Osteoblast (primary cell): ENCODE measurements at regions not wholly inside any gene's neighbourhood (a gene's known extent, or its start where the extent isn't known, plus 50 kb on each side); places are given as distances from the start of the nearest gene placed in this dataset.
A peak's percentile ranks its signal among the peaks of the same experiment; 100 is the strongest.

Experiments
- DNase-seq: peaks from one replicate; pipeline ENCODE4 v3.0.0; 2011; ENCODE audit warnings: low spot score, mixed read lengths; ENCODE audit not compliant: insufficient read length; ENCODE audit errors: missing footprints
- H2AFZ ChIP-seq: 2 replicates; pipeline ENCODE4 v1.6.0; 2011; ENCODE audit warnings: mild to moderate bottlenecking, low read length
- H3K27ac ChIP-seq: 2 replicates; pipeline ENCODE4 v1.5.1; 2011; ENCODE audit warnings: mild to moderate bottlenecking, low read depth, low read length, moderate library complexity
- H3K27me3 ChIP-seq: 2 replicates; pipeline ENCODE4 v1.6.0; 2012; ENCODE audit warnings: mild to moderate bottlenecking, control low read depth, inconsistent platforms, low read length, moderate library complexity; ENCODE audit not compliant: insufficient read depth
- H3K36me3 ChIP-seq: 2 replicates; pipeline ENCODE4 v1.5.1; 2011; ENCODE audit warnings: mild to moderate bottlenecking, low read length, control low read depth, moderate library complexity; ENCODE audit not compliant: insufficient read depth
- H3K4me1 ChIP-seq: 2 replicates; pipeline ENCODE4 v1.5.1; 2011; ENCODE audit warnings: mild to moderate bottlenecking, low read length, control low read depth, moderate library complexity; ENCODE audit not compliant: insufficient read depth
- H3K4me2 ChIP-seq: 2 replicates; pipeline ENCODE4 v1.6.0; 2011; ENCODE audit warnings: mild to moderate bottlenecking, low read length; ENCODE audit not compliant: insufficient read depth
- H3K4me3 ChIP-seq: fragments of 200-600 bp; sonication (generic); 3 replicates; pipeline ENCODE4 v1.5.1; 2012; ENCODE audit warnings: mild to moderate bottlenecking, low read length, inconsistent platforms; ENCODE audit not compliant: insufficient read depth
- H3K79me2 ChIP-seq: 2 replicates; pipeline ENCODE4 v1.6.0; 2012; ENCODE audit warnings: mild to moderate bottlenecking, low read length, control low read depth, inconsistent platforms; ENCODE audit not compliant: insufficient read depth
- H3K9me3 ChIP-seq: 2 replicates; pipeline ENCODE4 v1.5.1; 2011; ENCODE audit warnings: low read depth, low read length, control low read depth
- H4K20me1 ChIP-seq: 2 replicates; pipeline ENCODE4 v1.6.0; 2012; ENCODE audit warnings: mild to moderate bottlenecking, low read length, control low read depth; ENCODE audit not compliant: insufficient read depth
- CTCF ChIP-seq: IDR thresholded peaks from 2 replicates; pipeline ENCODE4 v1.5.1; 2011; ENCODE audit warnings: mild to moderate bottlenecking, low read depth, low read length, moderate library complexity; ENCODE audit errors: extremely low read depth

- Histone ChIP-seq H3K27me3 (no peaks in the 10 kb centered on the region), H3K79me2 (no peaks in the 10 kb centered on the region), H3K36me3 (no peaks in the 10 kb centered on the region), H3K4me1 (peaks cover 15% of the 10 kb centered on the region), H3K27ac (no peak overlapping the region), H4K20me1 (no peaks in the 10 kb centered on the region), H2AFZ (no peak overlapping the region), H3K9me3 (no peaks in the 10 kb centered on the region), H3K4me3 (no peak overlapping the region), H3K4me2 (no peak overlapping the region)
- no peak for TF ChIP-seq CTCF
- no peak for DNase-seq
Observed at GRCh38 chr3:148100476-148100875, 597.2 kb upstream of the AGTR1 start.

- Histone ChIP-seq H3K9me3 (no peaks in the 10 kb centered on the region), H3K27ac (no peak overlapping the region), H3K79me2 (no peaks in the 10 kb centered on the region), H3K27me3 (no peaks in the 10 kb centered on the region), H2AFZ (no peak overlapping the region), H3K4me1 (peaks cover 20% of the 10 kb centered on the region), H3K36me3 (no peaks in the 10 kb centered on the region), H3K4me2 (no peak overlapping the region), H4K20me1 (no peaks in the 10 kb centered on the region), H3K4me3 (no peak overlapping the region)
- DNase-seq = peak; percentile 47
- TF ChIP-seq CTCF = no peak
Observed at GRCh38 chr3:148101061-148101460, 596.6 kb upstream of the AGTR1 start.

DNA sequence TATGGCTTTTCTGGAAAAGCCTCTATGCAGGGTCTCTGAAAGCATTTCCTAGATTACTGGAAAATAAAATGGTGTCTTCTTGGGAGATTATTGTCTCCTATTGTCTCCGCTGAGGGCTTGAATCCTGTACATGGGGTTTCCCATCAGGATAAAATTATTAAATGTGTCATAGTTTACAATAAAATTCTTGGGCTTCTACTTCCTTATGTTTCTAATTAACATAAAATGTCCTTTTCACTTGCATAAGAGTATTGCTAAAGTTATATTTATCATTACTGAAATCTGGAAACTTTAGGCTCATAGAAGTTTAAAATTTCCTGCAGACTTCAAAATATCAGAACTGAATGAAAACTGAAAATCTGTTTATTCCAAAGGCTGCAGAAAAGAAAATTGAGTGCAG, 595.5 kb upstream of the AGTR1 start:
- Histone ChIP-seq H4K20me1 (no peaks in the 10 kb centered on the region), H3K79me2 (no peaks in the 10 kb centered on the region), H3K9me3 (no peaks in the 10 kb centered on the region), H2AFZ (no peak overlapping the region), H3K36me3 (no peaks in the 10 kb centered on the region), H3K27ac (no peak overlapping the region), H3K4me1 (peaks cover 25% of the 10 kb centered on the region), H3K4me3 (no peak overlapping the region), H3K27me3 (no peaks in the 10 kb centered on the region), H3K4me2 (no peak overlapping the region)
- no peak for TF ChIP-seq CTCF
- DNase-seq = no peak

DNA sequence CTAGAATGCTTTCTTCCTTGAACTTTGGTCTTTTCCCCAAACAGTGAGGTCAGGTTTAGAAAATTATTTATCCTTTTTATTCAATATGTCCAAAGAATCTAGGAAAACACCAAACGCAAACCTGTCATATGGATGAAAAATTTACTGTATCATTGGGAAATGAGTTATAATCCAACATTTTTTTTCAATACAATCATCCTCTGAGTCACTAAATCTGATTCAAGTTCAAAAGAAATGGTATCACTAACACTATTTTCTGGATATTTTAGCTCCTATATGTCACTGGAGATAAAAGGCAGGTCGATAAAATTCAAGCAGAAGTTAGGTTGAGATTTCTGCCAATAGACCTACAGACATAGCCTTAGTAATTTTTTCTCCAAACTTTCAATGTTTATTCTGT, 591.6 kb upstream of the AGTR1 start:
- Histone ChIP-seq H2AFZ (no peak overlapping the region), H4K20me1 (no peaks in the 10 kb centered on the region), H3K79me2 (no peaks in the 10 kb centered on the region), H3K9me3 (no peaks in the 10 kb centered on the region), H3K36me3 (no peaks in the 10 kb centered on the region), H3K27me3 (no peaks in the 10 kb centered on the region), H3K27ac (no peak overlapping the region), H3K4me1 (peaks cover 15% of the 10 kb centered on the region), H3K4me2 (no peak overlapping the region), H3K4me3 (no peak overlapping the region)
- no peak for DNase-seq
- no peak for TF ChIP-seq CTCF
